GM23248 (cell line): ENCODE measurements at regions not wholly inside any gene's neighbourhood (a gene's known extent, or its start where the extent isn't known, plus 50 kb on each side); places are given as distances from the start of the nearest gene placed in this dataset.

Experiments used
- EZH2 ChIP-seq: fragments of 200-600 bp; sonication (generic); IDR thresholded peaks from 2 replicates; pipeline ENCODE4 v1.6.1; 2018; ENCODE audit warnings: antibody characterized with exemption, mild to moderate bottlenecking; ENCODE audit not compliant: insufficient read depth, poor library complexity, severe bottlenecking
- EZH2phosphoT487 ChIP-seq: fragments of 200-600 bp; sonication (generic); IDR thresholded peaks from 2 replicates; pipeline ENCODE4 v1.6.1; 2018; ENCODE audit warnings: antibody characterized with exemption, moderate library complexity, mild to moderate bottlenecking, low read depth; ENCODE audit not compliant: insufficient read depth

DNA sequence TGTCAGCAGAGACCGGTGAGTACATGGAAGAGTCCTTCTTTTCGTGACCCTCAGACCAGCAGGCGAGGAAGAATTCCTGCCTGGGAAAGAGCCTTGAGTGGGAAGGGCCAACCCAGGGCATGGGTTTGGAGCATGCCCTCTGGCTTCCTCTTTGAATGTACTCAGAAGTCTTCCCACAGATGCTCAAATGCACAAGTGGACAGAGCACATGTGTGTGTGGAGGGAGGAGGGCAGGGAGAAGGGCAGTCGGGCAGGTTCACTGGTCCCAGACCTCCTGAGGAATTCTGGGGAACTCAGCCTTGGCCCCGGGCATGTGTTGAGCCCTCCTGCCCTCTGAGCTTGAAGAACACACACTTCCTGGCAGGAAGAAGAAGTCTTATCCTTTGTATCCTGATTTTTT lies 63.2 kb upstream of the HELT start:
- no peak for TF ChIP-seq EZH2
- TF ChIP-seq EZH2phosphoT487, result no peak
